Thyroid gland (tissue), 4 donors: ENCODE measurements at regions not wholly inside any gene's neighbourhood (a gene's known extent, or its start where the extent isn't known, plus 50 kb on each side); places are given as distances from the start of the nearest gene placed in this dataset.

Experiments
- POLR2A ChIP-seq, 2 donors: fragments of 450-650 bp; IDR thresholded peaks; one replicate each; pipeline ENCODE4 v1.6.1; 2017; ENCODE audit warnings: antibody characterized with exemption in 2 of 2, mild to moderate bottlenecking in 2 of 2, moderate library complexity in 1 of 2
- TF ChIP-seq, protein P1 (sequence below), 6 experiments: fragments of 200-600 bp in 3 of 6; fragments of 450-650 bp in 3 of 6; sonication (generic) in 3 of 6; IDR thresholded peaks; one replicate each; pipeline ENCODE4 v1.5.1; 2016 to 2019; ENCODE audit warnings: antibody characterized with exemption in 6 of 6, mild to moderate bottlenecking in 2 of 6, inconsistent platforms in 1 of 6, moderate library complexity in 1 of 6

GRCh38 chr3:42022355-42022754 lies 60.5 kb upstream of the ULK4 start:
- TF ChIP-seq, protein P1, sequence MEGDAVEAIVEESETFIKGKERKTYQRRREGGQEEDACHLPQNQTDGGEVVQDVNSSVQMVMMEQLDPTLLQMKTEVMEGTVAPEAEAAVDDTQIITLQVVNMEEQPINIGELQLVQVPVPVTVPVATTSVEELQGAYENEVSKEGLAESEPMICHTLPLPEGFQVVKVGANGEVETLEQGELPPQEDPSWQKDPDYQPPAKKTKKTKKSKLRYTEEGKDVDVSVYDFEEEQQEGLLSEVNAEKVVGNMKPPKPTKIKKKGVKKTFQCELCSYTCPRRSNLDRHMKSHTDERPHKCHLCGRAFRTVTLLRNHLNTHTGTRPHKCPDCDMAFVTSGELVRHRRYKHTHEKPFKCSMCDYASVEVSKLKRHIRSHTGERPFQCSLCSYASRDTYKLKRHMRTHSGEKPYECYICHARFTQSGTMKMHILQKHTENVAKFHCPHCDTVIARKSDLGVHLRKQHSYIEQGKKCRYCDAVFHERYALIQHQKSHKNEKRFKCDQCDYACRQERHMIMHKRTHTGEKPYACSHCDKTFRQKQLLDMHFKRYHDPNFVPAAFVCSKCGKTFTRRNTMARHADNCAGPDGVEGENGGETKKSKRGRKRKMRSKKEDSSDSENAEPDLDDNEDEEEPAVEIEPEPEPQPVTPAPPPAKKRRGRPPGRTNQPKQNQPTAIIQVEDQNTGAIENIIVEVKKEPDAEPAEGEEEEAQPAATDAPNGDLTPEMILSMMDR (IDR thresholded peaks at IDR 0.05) = no peak
- no peak for TF ChIP-seq POLR2A (IDR thresholded peaks at IDR 0.05)
